GM20431 (cell line): ENCODE measurements at regions not wholly inside any gene's neighbourhood (a gene's known extent, or its start where the extent isn't known, plus 50 kb on each side); places are given as distances from the start of the nearest gene placed in this dataset.
"Not testable (repeated sequence)": the region's sequence is repeated elsewhere in the genome, so short reads cannot be mapped to it uniquely, and the experiment has no call there.

Experiments used
- in situ Hi-C: fragments of 300-500 bp; cut with MseI, MboI; formaldehyde crosslinking; loops from one replicate; pipeline ENCODE4 v1.15.0; 2020; ENCODE audit warnings: low sequenced_read_pairs; ENCODE audit not compliant: unreplicated experiment

DNA sequence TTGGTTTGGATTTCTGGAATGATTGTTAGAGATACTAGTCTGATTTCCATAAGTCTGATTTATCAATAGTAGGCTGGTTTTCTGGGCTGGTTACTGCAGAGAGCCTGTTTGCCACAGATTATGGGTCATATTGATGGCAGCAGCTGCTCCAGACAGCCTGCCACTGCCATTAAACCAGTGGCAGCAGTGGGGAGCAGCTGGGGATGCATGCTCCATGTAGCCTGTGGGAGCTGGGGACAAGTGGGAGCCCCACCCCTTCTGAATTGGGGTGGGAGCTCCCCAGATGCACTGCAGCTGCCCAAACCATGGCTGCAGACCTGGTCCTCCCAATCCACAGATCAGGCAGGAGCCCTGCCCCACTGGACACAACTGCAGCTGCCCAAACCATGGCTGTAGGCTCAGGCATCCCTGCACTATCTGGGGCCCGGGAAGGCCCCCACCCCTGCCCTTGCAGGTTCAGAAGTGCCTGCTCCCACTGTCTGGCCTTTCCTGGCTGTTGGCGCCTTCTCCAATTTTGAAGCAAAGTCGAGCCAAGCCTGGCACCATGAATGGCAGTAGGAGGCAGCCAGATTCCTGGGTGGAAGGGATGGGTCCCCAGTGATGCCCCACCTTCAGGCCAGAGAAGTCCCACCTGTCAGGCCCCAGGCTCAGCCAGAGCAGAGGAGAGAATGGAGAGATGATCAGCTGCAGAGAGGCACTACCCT is 402.9 kb upstream of the TYRP1 start:
- in situ Hi-C loops, result no loop called here

DNA sequence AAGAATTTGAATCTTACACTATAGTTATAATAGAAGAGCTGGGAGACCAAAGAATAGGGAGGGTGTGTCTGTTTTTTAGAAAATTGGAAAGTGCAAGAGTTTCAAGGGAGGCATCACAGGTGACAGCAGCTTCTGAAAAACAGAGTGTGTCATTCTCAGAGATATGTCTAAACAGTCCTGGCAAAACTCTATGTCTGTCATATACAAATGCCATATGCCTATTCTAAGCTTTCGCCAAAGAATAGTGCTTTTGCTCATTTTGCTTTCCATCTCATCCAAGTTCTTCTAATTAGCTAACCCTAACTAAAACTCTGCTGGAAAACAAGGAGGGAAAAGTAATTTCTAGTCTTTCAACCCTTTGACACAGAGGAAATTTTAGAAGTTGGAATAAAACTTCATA is 388.0 kb upstream of the TYRP1 start:
- in situ Hi-C loops, result no loop called here

GRCh38 chr9:12314589-12314988 is 378.6 kb upstream of the TYRP1 start:
- in situ Hi-C loops, result no loop called here

GRCh38 chr9:12318732-12319685 is 374.2 kb upstream of the TYRP1 start:
- in situ Hi-C loops, result no loop called here

GRCh38 chr9:12329623-12329985 is 363.6 kb upstream of the TYRP1 start:
- in situ Hi-C loops, result no loop called here

- in situ Hi-C loops, result not testable (repeated sequence)
Measured at GRCh38 chr9:12333966-12334365, 359.2 kb upstream of the TYRP1 start.

GRCh38 chr9:12350775-12351174 is 342.4 kb upstream of the TYRP1 start:
- in situ Hi-C loops, result no loop called here

DNA sequence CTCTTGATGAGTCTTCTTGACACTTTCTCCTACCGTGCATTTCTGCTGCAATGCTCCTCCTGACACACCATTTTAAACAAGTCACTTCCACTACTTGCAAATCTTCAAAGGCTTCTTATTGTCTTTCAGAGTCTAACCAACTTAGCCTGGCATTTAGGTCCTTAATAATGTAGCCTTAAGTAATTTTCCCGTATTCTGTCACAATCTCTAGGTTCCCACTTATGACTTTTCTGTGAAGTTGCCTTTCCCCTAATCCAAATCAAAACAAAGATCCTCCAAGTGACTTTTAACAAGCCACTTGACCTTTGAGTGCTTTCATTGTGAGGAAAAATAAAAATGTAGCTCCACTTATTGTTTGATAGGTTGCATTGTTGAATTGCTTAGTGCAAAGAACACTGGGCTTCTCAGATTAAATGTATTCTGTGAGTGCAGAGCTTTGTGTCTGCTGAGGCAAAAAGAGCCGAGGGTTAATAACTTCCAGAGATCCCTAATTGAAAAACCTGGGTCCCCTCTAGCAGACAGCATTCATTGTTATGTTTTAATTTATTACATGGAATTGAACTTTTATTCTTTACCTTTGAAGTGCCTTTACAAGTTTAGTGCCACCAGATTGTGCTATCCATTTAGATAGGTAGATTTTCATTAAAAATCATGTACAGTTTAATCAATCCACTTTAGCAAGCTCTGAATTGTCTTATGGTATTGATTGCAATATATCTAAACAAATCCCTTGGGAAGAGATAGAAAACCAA is 341.7 kb upstream of the TYRP1 start:
- in situ Hi-C loops, result no loop called here

DNA sequence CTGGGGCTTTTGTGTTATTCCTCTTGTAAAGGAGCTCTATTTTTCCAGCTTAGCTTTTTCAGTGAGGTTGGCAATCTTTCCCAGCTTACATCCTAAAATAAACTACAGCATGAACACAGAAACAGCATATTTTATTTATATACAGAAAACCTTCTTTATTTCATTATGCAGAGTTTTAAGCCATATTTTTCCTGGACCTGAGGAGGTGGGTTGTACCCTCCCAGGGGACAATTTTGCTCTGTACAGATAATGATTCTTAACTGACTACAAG is 341.2 kb upstream of the TYRP1 start:
- in situ Hi-C loops, result no loop called here

DNA sequence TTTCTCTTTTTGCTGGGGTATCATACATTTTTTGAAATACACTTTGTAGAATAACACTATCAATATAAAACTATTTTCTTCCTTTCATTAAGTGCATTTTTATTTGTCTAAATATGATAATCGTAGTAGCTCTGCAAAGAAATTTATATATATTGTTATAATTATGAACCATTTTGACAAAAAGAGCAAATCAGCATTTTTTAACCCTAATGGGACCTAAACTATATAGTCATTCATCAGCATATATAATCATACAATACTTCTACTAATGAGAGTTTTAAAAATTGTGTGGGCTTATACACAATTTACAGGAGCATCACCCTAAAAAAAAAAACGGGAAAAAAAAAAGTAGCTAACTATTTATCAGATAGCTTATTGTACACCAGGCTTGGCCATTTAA is 329.7 kb upstream of the TYRP1 start:
- in situ Hi-C loops, result no loop called here

DNA sequence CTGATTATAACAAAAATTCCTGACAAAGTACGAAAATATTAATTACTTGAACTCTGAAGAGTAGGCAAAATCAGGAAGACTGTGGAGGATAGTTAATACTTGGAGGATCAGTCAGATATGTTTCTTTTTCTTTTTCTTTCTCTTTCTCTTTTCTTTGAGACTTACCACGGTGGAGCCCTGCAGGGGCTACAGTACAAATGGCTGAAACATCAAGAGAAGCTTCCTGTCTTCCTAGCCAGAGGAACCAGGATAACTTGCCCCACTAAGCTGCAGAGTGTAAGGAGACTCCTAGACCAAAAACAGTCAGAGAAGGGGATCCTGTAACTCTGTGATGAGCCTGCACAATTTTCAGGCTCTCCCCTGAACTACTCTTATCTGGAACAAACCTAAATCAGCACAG is 324.6 kb upstream of the TYRP1 start:
- in situ Hi-C loops, result no loop called here

- in situ Hi-C loops, result no loop called here
Measured at GRCh38 chr9:12391839-12392509, 301.2 kb upstream of the TYRP1 start.

DNA sequence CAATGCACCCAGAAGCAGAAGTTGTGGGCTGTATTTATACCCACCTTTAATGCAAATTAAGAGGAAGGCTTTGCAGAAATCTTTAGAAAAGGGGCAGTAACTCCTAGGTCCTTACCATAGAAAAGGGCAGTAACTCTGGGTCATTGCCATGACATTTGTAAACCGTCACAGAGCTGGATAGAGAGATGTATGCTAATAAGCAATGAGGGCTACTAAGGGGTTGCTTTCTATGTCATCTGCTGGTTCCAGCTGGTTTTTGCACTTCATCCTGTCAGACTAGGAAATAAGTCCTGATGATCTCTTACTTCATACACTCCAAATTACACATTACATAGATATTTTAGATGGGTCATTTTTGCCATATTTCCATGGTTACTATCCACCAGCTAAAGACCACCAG is 299.1 kb upstream of the TYRP1 start:
- in situ Hi-C loops, result no loop called here

DNA sequence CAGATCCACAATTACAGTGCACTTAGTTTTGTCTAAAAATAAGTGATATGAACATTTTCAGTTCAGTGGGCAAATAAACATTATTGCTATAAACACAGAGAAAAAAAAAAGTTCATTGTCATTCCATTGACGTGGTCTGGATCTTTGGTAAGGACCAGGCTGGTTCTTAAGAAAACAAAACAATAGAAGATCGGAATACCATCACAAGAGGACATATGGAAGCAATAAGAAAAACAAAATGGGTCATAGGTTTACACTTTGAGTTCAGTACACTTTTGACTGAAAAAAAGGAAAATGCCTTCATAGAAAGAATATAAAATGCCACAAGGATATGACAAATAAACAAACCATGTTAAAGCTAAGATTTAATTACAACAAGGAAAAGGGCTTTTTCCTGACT is 289.5 kb upstream of the TYRP1 start:
- in situ Hi-C loops, result no loop called here

GRCh38 chr9:12413986-12414385 is 279.2 kb upstream of the TYRP1 start:
- in situ Hi-C loops, result no loop called here

DNA sequence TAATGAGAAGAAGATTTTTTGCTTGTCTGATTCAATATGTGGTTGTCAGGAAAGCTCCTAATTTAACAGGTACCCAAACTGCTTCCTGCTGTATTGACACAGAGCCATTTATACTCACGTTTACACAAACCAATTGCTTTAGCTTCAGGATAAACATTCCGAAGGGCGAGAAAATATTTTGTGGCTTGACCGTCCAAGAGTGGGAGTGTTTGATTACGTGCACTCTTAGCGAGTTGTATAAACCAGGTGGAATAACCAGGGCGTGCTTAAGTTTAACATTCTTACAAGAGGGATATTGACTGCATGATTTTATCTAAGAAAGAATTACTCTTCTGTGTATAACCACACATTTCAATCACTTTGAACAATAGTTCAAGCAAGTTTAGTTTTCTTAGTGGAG is 278.7 kb upstream of the TYRP1 start:
- in situ Hi-C loops, result no loop called here

GRCh38 chr9:12415361-12415760 is 277.8 kb upstream of the TYRP1 start:
- in situ Hi-C loops, result no loop called here

DNA sequence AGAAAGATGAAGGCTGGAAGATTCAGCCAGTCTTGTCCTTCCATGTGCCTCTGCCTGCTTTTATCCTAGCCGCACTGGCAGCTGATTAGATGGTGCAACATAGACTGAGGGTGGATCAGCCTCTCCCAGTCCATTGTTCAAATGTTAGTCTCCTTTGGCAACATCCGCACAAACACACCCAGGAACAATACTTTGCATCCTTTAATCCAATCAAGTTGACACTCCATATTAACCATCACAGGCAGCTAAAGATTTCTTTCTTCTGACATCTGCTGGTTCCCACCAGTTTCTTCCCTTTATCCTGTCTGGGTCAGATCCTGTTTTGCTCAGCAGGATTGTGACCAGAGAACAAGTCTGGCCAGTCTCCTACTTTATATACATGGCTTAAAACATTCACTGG is 276.5 kb upstream of the TYRP1 start:
- in situ Hi-C loops, result no loop called here

DNA sequence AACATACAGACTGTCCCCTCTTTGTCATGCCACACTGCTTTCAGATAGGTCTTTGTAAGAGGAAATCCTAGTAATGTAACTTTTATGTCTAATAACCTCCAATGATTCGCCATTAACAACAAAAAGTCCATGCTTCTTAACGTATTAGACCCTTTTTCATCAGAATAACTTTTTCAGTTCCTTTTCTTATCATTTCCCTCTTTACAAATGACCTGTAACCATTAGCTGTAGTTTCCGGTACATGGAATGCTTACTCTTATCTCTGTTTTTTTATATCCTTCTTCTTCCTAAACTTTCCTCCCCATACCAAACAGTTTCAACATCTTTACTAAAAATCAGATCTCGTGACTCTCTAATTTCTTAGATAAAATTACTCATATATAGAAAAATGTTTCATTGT is 268.9 kb upstream of the TYRP1 start:
- in situ Hi-C loops, result no loop called here
